Transverse colon (tissue), 4 donors: ENCODE measurements at regions not wholly inside any gene's neighbourhood (a gene's known extent, or its start where the extent isn't known, plus 50 kb on each side); places are given as distances from the start of the nearest gene placed in this dataset.

ENCODE experiments used
- DNase-seq: peaks from one replicate; pipeline ENCODE4 v3.0.0-alpha.2; 2019
- H3K27ac ChIP-seq, 4 donors: fragments of 200-600 bp; sonication (generic); 2 replicates each; pipeline ENCODE4 v1.5.1; 2016 to 2018; ENCODE audit warnings: inconsistent platforms in 4 of 4
- H3K27me3 ChIP-seq: fragments of 200-600 bp; sonication (generic); 2 replicates; pipeline ENCODE4 v1.5.1; 2017; ENCODE audit warnings: inconsistent platforms
- H3K36me3 ChIP-seq, 4 donors: fragments of 200-600 bp; sonication (generic); 2 replicates each; pipeline ENCODE4 v1.5.1; 2017 to 2019; ENCODE audit warnings: inconsistent platforms in 4 of 4
- H3K4me1 ChIP-seq, 4 donors: fragments of 200-600 bp; sonication (generic); 2 replicates each; pipeline ENCODE4 v1.5.1; 2017 to 2020; ENCODE audit warnings: inconsistent platforms in 4 of 4
- H3K4me3 ChIP-seq, 4 donors: fragments of 200-600 bp; sonication (generic); 1 replicate in 1 of 4; 2 replicates in 3 of 4; pipeline versions ENCODE4 v1.5.1 to v1.6.1; 2017 to 2019; ENCODE audit warnings: inconsistent platforms in 4 of 4
- H3K9me3 ChIP-seq, 2 donors: fragments of 200-600 bp; sonication (generic); 2 replicates each; pipeline ENCODE4 v1.5.1; 2017 to 2019; ENCODE audit warnings: inconsistent platforms in 2 of 2
- EP300 ChIP-seq: sonication (generic); formaldehyde crosslinking; IDR thresholded peaks from one replicate; pipeline ENCODE4 v1.6.1; 2017; ENCODE audit warnings: antibody characterized with exemption, low read depth
- POLR2A ChIP-seq: fragments of 450-650 bp; IDR thresholded peaks from one replicate; pipeline ENCODE4 v1.6.1; 2016; ENCODE audit warnings: antibody characterized with exemption, mild to moderate bottlenecking, moderate library complexity
- POLR2AphosphoS5 ChIP-seq, 3 donors: sonication (generic); formaldehyde crosslinking; IDR thresholded peaks; one replicate each; pipeline ENCODE4 v1.6.1; 2016; ENCODE audit warnings: antibody characterized with exemption in 3 of 3
- WGBS, 2 donors: methylation state at CpG; one replicate each; pipeline ENCODE4 v1.1.5; 2018; ENCODE audit warnings: low coverage in 1 of 2; 5-methylcytosine and 5-hydroxymethylcytosine counted together
- in situ Hi-C, 4 donors: fragments of 200-750 bp; cut with MboI; loops; one replicate each; pipeline versions ENCODE4 v1.15.0 to v1.15.1; 2017; ENCODE audit warnings: low sequenced_read_pairs in 3 of 4, low pct_ligation_motif_present in 1 of 4, low pct_unique_long_range_greater_than_20kb in 1 of 4
- intact Hi-C: fragments of 100-400 bp; cut with DNase I; formaldehyde crosslinking; loops from one replicate; pipeline ENCODE4 v1.15.1; 2023; ENCODE audit warnings: low total_unique reads
- TF ChIP-seq, protein P1 (sequence below), 5 experiments: fragments of 200-600 bp in 3 of 5; fragments of 450-650 bp in 2 of 5; sonication (generic) in 3 of 5; IDR thresholded peaks; 1 replicate in 2 of 5; 2 replicates in 3 of 5; pipeline ENCODE4 v1.5.1; 2016 to 2017; ENCODE audit warnings: antibody characterized with exemption in 5 of 5, inconsistent platforms in 3 of 5, mild to moderate bottlenecking in 2 of 5, moderate library complexity in 1 of 5

- in situ Hi-C loops (loop anchor here in 1 of 4 donors (10.0 kb wide), 1 partner anchor 57 kb away; no protein-coding TSS in a partner anchor), intact Hi-C loops (no loop called here)
- Histone ChIP-seq H3K4me3 (no peak overlapping the region), H3K36me3 (no peaks in the 10 kb centered on the region), H3K9me3 (no peaks in the 10 kb centered on the region), H3K27me3 (no peaks in the 10 kb centered on the region), H3K27ac (no peak overlapping the region), H3K4me1 (no peaks in the 10 kb centered on the region)
- 39 to 40% methylated on average over 1 of the region's 1 CpG for WGBS, 2 donors
- TF ChIP-seq POLR2A = no peak
- no peak for TF ChIP-seq POLR2AphosphoS5 (IDR thresholded peaks at IDR 0.05)
- TF ChIP-seq, protein P1, sequence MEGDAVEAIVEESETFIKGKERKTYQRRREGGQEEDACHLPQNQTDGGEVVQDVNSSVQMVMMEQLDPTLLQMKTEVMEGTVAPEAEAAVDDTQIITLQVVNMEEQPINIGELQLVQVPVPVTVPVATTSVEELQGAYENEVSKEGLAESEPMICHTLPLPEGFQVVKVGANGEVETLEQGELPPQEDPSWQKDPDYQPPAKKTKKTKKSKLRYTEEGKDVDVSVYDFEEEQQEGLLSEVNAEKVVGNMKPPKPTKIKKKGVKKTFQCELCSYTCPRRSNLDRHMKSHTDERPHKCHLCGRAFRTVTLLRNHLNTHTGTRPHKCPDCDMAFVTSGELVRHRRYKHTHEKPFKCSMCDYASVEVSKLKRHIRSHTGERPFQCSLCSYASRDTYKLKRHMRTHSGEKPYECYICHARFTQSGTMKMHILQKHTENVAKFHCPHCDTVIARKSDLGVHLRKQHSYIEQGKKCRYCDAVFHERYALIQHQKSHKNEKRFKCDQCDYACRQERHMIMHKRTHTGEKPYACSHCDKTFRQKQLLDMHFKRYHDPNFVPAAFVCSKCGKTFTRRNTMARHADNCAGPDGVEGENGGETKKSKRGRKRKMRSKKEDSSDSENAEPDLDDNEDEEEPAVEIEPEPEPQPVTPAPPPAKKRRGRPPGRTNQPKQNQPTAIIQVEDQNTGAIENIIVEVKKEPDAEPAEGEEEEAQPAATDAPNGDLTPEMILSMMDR (IDR thresholded peaks at IDR 0.05) = no peak
- no peak for TF ChIP-seq EP300
- DNase-seq = no peak
Measured at GRCh38 chr17:71878271-71878670, 242.5 kb upstream of the SOX9 start.

DNA sequence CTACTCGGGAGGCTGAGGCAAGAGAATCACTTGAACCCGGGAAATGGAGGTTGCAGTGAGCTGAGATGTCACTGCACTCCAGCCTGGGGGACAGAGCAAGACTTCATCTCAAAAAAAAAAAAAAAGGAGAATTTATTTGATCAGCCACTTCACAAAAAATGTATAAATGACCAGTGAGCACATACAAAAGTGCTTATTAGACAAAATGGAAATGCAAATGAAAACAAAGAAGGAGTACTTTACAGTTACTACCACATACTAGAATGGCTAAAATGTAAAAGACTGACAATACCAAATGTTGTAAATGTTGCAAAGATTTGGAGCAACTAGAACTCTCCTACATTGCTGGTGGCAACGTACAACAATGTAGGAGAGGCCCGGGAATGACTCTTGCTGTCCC is 241.8 kb upstream of the SOX9 start:
- WGBS, 2 donors = 70 to 81% methylated on average over 4 of the region's 4 CpGs
- TF ChIP-seq EP300 (no peak), POLR2A (no peak), POLR2AphosphoS5 (IDR thresholded peaks at IDR 0.05) (no peak)
- TF ChIP-seq, protein P1 (IDR thresholded peaks at IDR 0.05) = no peak
- H3K4me3 ChIP-seq = no peak overlapping the region
- in situ Hi-C loops (loop anchor here in 1 of 4 donors (10.0 kb wide), 1 partner anchor 56 kb away; no protein-coding TSS in a partner anchor), intact Hi-C loops (no loop called here)
- no peaks in the 10 kb centered on the region for H3K27me3 ChIP-seq
- no peak overlapping the region for H3K27ac ChIP-seq
- DNase-seq = no peak
- H3K9me3 ChIP-seq = no peaks in the 10 kb centered on the region
- no peaks in the 10 kb centered on the region for H3K4me1 ChIP-seq
- no peaks in the 10 kb centered on the region for H3K36me3 ChIP-seq

- Histone ChIP-seq H3K9me3 (no peaks in the 10 kb centered on the region), H3K27ac (no peak overlapping the region), H3K36me3 (no peaks in the 10 kb centered on the region), H3K4me3 (no peak overlapping the region), H3K4me1 (no peaks in the 10 kb centered on the region), H3K27me3 (no peaks in the 10 kb centered on the region)
- TF ChIP-seq POLR2AphosphoS5 (IDR thresholded peaks at IDR 0.05) (no peak), EP300 (no peak), POLR2A (no peak)
- TF ChIP-seq, protein P1 (IDR thresholded peaks at IDR 0.05) = no peak
- 53 to 76% methylated on average over 3 of the region's 3 CpGs for WGBS, 2 donors
- no peak for DNase-seq
- in situ Hi-C loops = no loop called here
- intact Hi-C loops = no loop called here
Measured at GRCh38 chr17:71881041-71881440, 239.8 kb upstream of the SOX9 start.

DNA sequence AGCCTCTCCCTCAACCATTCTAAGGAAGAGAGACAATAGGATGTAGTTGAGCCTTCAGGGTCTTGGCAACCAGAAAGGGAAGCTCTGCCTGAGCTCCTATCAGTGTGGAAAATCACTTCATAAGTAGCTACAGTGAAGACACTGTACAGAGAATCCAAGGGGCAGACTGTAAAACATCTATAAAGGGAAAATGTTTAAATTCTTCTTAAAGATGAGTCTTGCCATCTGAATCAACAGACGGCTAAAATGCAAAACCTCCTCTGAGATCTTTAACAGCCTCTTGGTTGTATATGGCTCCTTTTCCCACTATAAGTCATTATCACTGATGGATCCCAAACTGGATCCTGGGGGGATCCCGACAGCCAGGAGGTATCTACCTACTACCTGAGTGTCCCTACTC is 239.2 kb upstream of the SOX9 start:
- WGBS, 2 donors = 76 to 79% methylated on average over 2 of the region's 2 CpGs
- no peak for TF ChIP-seq POLR2AphosphoS5 (IDR thresholded peaks at IDR 0.05)
- no peaks in the 10 kb centered on the region for H3K36me3 ChIP-seq

DNA sequence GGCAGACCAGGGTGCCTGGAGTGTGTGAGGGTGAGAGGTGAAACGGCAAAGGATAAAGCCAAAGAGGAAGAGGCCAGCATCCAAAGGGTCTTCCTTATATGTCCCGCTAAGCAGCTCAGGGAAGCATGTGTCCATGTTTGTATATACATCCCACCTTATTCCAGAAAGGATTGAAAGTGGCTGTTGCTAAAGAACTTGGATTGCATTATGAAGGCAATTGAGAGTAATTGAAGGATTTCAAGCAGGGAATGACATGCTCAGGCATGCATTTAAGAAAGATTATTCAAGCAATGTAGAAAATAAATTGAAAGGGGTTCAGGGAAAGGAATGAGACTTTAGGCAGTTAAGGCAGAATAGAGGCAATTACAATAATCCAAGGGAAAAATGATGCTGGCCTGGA is 237.6 kb upstream of the SOX9 start:
- Histone ChIP-seq H3K27ac (no peak overlapping the region), H3K9me3 (no peaks in the 10 kb centered on the region), H3K36me3 (no peaks in the 10 kb centered on the region), H3K27me3 (no peaks in the 10 kb centered on the region), H3K4me3 (no peak overlapping the region), H3K4me1 (no peaks in the 10 kb centered on the region)
- no peak for DNase-seq
- TF ChIP-seq POLR2AphosphoS5 (IDR thresholded peaks at IDR 0.05) (no peak), POLR2A (no peak), EP300 (no peak)
- TF ChIP-seq, protein P1 (IDR thresholded peaks at IDR 0.05) = no peak
- intact Hi-C loops = no loop called here
- 84 to 92% methylated on average over 2 of the region's 2 CpGs for WGBS, 2 donors
- in situ Hi-C loops = no loop called here

More for the DNA sequence above, 239.2 kb upstream of the SOX9 start:
- Histone ChIP-seq H3K27me3 (no peaks in the 10 kb centered on the region), H3K9me3 (no peaks in the 10 kb centered on the region), H3K4me3 (no peak overlapping the region), H3K27ac (no peak overlapping the region), H3K4me1 (no peaks in the 10 kb centered on the region)
- in situ Hi-C loops = no loop called here
- intact Hi-C loops = no loop called here
- DNase-seq = no peak
